Memory B cell (primary cell): ENCODE measurements at regions not wholly inside any gene's neighbourhood (a gene's known extent, or its start where the extent isn't known, plus 50 kb on each side); places are given as distances from the start of the nearest gene placed in this dataset.
A peak's percentile ranks its signal among the peaks of the same experiment; 100 is the strongest.
"Not testable (repeated sequence)": the region's sequence is repeated elsewhere in the genome, so short reads cannot be mapped to it uniquely, and the experiment has no call there.

Experiments
- ATAC-seq: fragments of 150-1000 bp; cut with Tn5 transposase; 2 replicates; pipeline ENCODE4 v1.10.0; 2021; ENCODE audit warnings: low read depth, mild to moderate bottlenecking, moderate library complexity
- DNase-seq, 2 donors: peaks; one replicate each; pipeline ENCODE4 v3.0.0; 2022; ENCODE audit warnings: low spot score in 2 of 2
- H3K27ac Mint-ChIP-seq: one replicate; pipeline ENCODE4 v1.8.0; 2022; ENCODE audit warnings: mild to moderate bottlenecking, moderate library complexity, mixed read lengths
- H3K27me3 Mint-ChIP-seq: one replicate; pipeline ENCODE4 v1.8.0; 2022; ENCODE audit warnings: mixed read lengths
- H3K36me3 Mint-ChIP-seq: one replicate; pipeline ENCODE4 v1.8.0; 2022; ENCODE audit warnings: mild to moderate bottlenecking, mixed read lengths
- H3K4me1 Mint-ChIP-seq: one replicate; pipeline ENCODE4 v1.8.0; 2022; ENCODE audit warnings: mixed read lengths
- H3K4me3 Mint-ChIP-seq: one replicate; pipeline ENCODE4 v1.8.0; 2022; ENCODE audit warnings: mild to moderate bottlenecking, moderate library complexity, mixed read lengths
- H3K9me3 Mint-ChIP-seq: one replicate; pipeline ENCODE4 v1.8.0; 2022; ENCODE audit warnings: mixed read lengths

DNA sequence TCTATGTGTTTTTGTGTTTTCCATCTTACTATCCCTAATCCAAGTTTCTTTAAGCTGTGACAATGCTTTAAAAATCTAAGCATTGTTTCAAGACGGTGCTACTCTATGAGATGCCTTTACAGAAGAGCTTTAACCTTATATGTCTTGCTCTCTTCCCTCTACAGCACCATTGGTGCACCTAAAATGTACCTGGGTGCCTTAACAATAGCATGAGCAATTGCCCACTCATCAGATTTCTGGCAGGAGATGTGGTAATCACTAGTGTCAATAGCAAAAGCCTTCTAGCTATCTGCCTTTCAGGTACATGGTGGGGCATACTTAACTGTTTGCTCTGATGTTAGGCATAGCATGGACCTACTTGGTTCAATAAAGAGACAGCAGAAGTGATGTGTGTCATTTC is 222.3 kb upstream of the KIF2A start:
- Mint-ChIP-seq H3K27ac (no peak overlapping the region), H3K4me1 (no peaks in the 10 kb centered on the region), H3K27me3 (no peaks in the 10 kb centered on the region), H3K9me3 (no peaks in the 10 kb centered on the region), H3K4me3 (no peak overlapping the region), H3K36me3 (no peaks in the 10 kb centered on the region)
- ATAC-seq (no peak), DNase-seq (no peak)

DNA sequence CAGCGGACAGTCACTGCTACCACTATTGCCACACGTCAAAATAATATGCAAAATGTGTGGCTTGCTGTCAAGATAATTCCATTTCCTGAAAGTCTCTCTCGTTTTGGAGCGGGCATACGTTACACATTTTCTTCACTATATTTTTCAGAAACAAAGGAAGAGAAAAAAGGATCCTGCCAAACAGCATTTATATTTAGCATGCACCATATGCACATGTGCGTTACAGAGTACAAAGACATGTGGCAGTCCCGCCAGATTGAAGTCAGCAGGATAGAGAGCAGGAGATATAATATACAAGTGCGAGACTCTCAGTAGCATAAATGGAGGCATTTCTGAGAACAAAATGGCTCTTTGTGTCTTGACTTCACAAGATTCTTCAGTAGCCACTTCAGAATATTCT is 221.6 kb upstream of the KIF2A start:
- ATAC-seq (no peak), DNase-seq (no peak)
- H3K9me3 Mint-ChIP-seq, result no peaks in the 10 kb centered on the region
- no peaks in the 10 kb centered on the region for H3K4me1 Mint-ChIP-seq
- H3K4me3 Mint-ChIP-seq, result no peak overlapping the region
- H3K27ac Mint-ChIP-seq, result no peak overlapping the region
- H3K27me3 Mint-ChIP-seq, result no peaks in the 10 kb centered on the region
- no peaks in the 10 kb centered on the region for H3K36me3 Mint-ChIP-seq

DNA sequence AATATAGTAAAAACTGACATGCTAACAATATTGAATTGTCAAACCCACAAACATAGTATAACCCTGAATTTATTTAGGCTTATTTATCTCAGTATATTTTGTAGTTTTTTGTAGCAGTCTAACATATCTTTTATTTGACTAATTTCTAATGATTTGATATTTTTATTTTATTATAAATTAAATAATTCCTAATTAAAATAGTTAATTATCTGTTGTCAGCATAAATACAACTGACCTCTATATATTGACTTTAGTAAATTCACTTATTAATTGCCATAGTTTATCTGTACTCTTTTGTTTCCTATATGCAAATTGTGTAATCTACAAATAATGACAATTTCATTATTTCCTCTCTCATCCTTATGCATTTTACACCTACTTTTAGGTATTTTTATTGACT is 215.1 kb upstream of the KIF2A start:
- H3K4me1 Mint-ChIP-seq, result peaks cover 3% of the 10 kb centered on the region
- no peaks in the 10 kb centered on the region for H3K36me3 Mint-ChIP-seq
- H3K27ac Mint-ChIP-seq, result no peak overlapping the region

DNA sequence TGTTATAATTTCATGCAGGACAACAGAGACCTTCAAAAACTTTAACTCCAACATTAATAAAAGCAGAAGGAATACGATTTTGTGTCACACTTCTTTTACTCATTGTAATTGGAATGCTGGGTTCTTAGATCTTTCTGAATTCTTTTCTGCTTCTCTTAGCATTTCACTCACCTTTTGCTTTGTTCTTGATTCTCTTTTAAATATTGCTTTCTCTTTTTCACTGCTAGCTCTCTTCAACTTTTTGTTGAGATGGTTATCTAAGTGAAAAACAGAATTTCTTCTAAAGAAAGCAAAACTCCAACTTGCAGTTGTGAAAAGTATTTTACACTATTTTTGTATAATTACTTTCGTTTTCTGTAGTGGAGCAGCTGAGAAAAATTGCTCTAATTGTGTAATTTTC is 212.6 kb upstream of the KIF2A start:
- ATAC-seq (no peak), DNase-seq (no peak)
- H3K4me3 Mint-ChIP-seq, result no peak overlapping the region
- peaks cover 3% of the 10 kb centered on the region for H3K4me1 Mint-ChIP-seq
- no peaks in the 10 kb centered on the region for H3K36me3 Mint-ChIP-seq
- no peak overlapping the region for H3K27ac Mint-ChIP-seq
- peaks cover 3% of the 10 kb centered on the region for H3K9me3 Mint-ChIP-seq
- H3K27me3 Mint-ChIP-seq, result peaks cover 8% of the 10 kb centered on the region

More for the DNA sequence above, 215.1 kb upstream of the KIF2A start:
- DNase-seq (no peak), ATAC-seq (no peak)
- no peak overlapping the region for H3K4me3 Mint-ChIP-seq
- peaks cover 8% of the 10 kb centered on the region for H3K27me3 Mint-ChIP-seq
- H3K9me3 Mint-ChIP-seq, result peaks cover 3% of the 10 kb centered on the region

DNA sequence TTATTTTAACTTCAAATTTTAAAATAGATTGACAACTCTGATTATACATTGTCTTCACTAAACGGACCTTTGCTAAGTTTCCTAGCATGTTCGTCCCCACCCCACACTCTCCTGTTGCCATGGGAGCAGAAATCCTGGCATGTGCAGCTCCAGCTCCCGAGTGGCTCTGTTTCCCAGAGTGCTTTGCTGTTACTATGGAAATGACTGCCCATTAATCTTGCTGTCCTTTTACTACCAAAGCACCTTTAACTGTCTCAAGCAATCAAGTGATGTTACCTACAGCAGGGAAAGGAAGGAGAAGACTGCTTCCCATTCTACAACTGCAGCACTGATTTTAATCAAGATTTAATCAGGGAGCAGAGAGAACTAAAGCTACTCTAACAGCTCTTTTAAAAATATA is 212.0 kb upstream of the KIF2A start:
- Mint-ChIP-seq H3K36me3 (no peaks in the 10 kb centered on the region), H3K4me3 (peak overlapping the region; percentile 41), H3K27me3 (peaks cover 8% of the 10 kb centered on the region), H3K4me1 (peaks cover 3% of the 10 kb centered on the region), H3K9me3 (peaks cover 3% of the 10 kb centered on the region), H3K27ac (no peak overlapping the region)
- ATAC-seq, result no peak
- DNase-seq, result no peak

DNA sequence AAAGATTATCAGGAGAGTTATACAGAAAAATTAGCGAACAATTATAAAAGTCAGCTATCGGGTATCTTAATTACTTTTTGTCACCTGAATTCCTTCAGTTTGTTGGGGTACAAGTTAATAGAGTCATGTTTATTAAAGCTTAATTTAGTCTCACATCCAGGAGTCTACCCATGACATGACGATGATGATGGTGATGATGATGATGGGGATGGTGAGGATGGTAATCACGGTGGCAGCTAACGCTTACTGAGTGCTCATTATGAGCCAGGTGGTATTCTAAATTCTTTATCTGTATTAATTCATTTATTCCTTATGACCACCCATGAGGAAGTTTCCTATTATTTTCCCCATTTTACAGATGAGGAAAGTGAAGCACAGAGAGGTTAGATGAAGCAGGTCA is 208.6 kb upstream of the KIF2A start:
- Mint-ChIP-seq H3K36me3 (no peaks in the 10 kb centered on the region), H3K4me3 (no peak overlapping the region), H3K27ac (no peak overlapping the region), H3K4me1 (peaks cover 3% of the 10 kb centered on the region), H3K9me3 (peaks cover 2% of the 10 kb centered on the region), H3K27me3 (peaks cover 6% of the 10 kb centered on the region)
- ATAC-seq (no peak), DNase-seq (no peak)

DNA sequence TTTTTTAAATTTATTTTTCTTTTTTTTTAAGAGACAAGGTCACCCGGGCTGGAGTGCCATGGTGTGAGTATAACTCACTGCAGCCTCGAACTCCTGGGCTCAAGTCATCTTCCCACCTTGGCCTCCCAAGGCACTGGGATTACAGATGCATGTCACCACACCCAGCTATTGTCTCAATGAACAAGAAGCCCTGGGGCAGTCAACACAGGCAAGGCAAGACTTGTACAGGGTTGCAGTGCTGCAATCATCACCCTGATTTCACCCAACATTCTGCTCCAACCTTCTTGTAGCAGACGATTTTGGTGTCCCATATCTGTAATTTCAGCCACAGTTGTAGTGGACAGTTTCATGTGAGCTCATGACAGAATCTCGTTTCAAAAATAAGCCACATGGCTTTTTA is 205.8 kb upstream of the KIF2A start:
- Mint-ChIP-seq H3K36me3 (no peaks in the 10 kb centered on the region), H3K27me3 (peaks cover 4% of the 10 kb centered on the region), H3K9me3 (peaks cover 4% of the 10 kb centered on the region), H3K4me3 (no peak overlapping the region), H3K27ac (no peak overlapping the region), H3K4me1 (no peaks in the 10 kb centered on the region)
- DNase-seq, result no peak
- ATAC-seq, result no peak

DNA sequence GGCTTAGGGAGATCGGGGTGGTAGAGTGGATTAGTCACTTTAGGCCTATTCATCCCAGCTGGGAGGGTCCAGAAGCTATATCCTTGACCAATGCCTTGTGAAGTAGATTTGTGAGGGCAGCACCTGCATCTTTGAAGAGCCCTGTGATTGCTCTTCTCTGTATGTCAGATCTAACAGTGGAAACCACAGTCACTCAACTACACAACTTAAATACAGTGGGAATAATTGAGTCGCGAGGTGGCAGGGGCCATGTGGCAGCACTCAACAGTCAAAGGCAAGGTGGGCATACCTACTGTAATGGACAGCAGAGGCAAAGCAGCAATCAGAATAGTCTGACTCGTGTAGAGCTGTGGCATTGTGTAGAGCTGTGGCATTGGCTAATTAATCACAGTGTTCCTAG is 202.1 kb upstream of the KIF2A start:
- not testable (repeated sequence) for H3K36me3 Mint-ChIP-seq, H3K4me3 Mint-ChIP-seq, H3K27ac Mint-ChIP-seq, H3K9me3 Mint-ChIP-seq, H3K4me1 Mint-ChIP-seq, ATAC-seq, H3K27me3 Mint-ChIP-seq, DNase-seq

DNA sequence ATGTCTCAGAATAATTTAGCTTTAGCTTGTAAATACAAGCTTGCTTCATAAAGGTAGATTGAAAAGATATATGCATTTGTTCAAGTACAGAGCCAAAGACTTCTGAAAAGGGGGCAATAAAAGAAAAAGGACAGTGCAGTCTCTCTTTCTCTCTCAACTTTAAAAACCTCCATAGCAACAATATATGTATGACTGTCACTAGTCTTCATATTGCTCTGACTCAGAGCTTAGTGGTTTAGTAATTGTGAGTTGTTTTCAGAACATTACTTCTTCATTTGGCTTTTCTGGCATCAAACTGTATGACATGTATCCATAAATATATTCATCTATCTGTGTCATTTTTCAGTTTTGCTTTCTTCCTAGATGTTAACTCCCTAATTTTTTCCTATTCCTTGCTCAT is 194.6 kb upstream of the KIF2A start:
- DNase-seq (no peak), ATAC-seq (no peak)
- no peak overlapping the region for H3K4me3 Mint-ChIP-seq
- H3K27me3 Mint-ChIP-seq, result no peaks in the 10 kb centered on the region
- no peaks in the 10 kb centered on the region for H3K9me3 Mint-ChIP-seq
- no peak overlapping the region for H3K27ac Mint-ChIP-seq
- H3K36me3 Mint-ChIP-seq, result no peaks in the 10 kb centered on the region
- H3K4me1 Mint-ChIP-seq, result no peaks in the 10 kb centered on the region

DNA sequence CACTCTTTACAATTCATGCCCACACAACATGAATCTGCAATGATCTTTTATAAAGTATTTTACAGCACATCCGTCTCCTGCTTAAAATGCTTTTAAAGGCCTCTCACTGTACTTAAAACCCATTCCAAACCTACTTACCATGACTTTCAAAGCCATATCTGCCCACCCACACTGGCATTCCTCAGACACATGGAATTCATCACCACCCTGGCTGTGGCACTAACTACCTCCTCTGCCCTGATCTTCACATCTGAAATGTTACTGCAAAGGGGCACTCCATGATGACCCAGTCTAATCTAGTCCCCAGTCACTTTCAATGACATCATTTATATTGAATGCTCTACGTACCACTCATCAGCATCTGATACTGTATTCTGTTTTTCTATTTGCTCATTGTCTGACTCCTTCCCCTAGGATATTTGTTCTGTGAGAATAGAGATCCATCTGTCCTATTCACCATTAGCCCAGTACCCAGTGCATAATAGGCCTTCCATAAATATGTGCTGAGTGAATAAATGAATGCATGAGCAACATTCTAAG is 193.2 kb upstream of the KIF2A start:
- Mint-ChIP-seq H3K9me3 (no peaks in the 10 kb centered on the region), H3K36me3 (no peaks in the 10 kb centered on the region), H3K27me3 (peaks cover 1% of the 10 kb centered on the region), H3K4me3 (no peak overlapping the region), H3K27ac (no peak overlapping the region), H3K4me1 (no peaks in the 10 kb centered on the region)
- no peak for DNase-seq
- ATAC-seq, result no peak

DNA sequence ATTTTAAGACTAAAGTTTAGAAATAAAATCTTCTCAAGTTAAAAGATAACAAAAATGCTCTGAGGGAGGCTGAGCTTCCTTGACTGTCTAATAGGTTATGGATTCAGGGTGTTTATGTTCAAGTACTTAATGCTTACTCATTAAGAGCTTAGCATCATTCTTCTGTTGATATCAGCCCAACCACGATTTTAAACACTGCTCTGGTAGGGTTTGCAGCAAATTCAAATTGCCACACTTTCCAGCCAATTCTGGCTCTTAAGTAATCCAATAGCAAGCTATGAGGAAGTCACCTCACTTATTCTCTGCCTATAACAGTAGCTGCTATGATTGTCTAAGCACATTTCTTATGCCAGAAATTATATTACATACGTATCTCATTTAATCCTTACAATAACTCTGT is 191.0 kb upstream of the KIF2A start:
- Mint-ChIP-seq H3K36me3 (no peaks in the 10 kb centered on the region), H3K9me3 (no peaks in the 10 kb centered on the region), H3K27me3 (peaks cover 7% of the 10 kb centered on the region), H3K27ac (no peak overlapping the region), H3K4me1 (no peaks in the 10 kb centered on the region), H3K4me3 (no peak overlapping the region)
- ATAC-seq (no peak), DNase-seq (no peak)

DNA sequence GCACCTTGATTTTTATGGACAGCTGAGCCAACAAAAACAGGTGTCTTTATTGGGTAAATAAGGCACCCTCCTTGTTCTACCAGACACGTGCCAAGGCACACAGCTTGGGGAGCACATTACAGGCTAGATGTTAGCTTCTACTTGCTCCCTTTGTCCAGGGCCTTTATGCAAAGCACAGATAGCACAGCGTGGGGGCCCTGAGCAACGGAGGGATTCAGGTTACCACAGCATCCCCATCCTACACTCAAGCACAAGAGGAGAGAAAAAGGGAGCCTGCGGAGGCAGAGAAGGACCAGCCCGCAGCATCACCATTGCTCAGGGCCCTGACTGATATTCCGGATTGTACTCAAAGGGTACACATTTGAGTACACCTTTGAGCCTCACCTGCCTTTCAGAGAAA is 181.7 kb upstream of the KIF2A start:
- Mint-ChIP-seq H3K4me1 (peaks cover 3% of the 10 kb centered on the region), H3K27ac (no peak overlapping the region), H3K36me3 (no peaks in the 10 kb centered on the region), H3K27me3 (peaks cover 7% of the 10 kb centered on the region), H3K4me3 (no peak overlapping the region), H3K9me3 (no peaks in the 10 kb centered on the region)
- ATAC-seq (no peak), DNase-seq (no peak)

DNA sequence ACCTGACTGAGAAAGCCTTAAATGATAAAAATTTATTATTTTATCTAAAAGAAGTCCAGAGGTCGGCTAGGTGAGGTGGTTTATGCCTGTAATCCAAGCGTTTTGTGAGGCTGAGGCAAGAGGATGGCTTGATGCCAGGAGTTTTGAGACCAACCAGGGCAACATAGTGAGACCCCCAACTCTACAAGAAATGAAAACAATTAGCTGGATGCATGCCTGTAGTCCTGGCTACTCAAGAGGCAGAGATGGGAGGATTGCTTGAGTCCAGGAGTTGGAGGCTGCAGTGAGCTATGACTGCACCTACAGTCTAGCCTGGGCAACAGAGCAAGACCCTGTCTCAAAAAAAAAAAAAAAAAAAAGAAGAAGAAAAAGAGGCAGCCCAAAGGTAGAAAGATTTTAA is 179.9 kb upstream of the KIF2A start:
- Mint-ChIP-seq H3K36me3 (no peaks in the 10 kb centered on the region), H3K27ac (no peak overlapping the region), H3K9me3 (no peaks in the 10 kb centered on the region), H3K4me1 (peaks cover 3% of the 10 kb centered on the region), H3K27me3 (no peaks in the 10 kb centered on the region), H3K4me3 (no peak overlapping the region)
- no peak for DNase-seq
- ATAC-seq, result no peak

DNA sequence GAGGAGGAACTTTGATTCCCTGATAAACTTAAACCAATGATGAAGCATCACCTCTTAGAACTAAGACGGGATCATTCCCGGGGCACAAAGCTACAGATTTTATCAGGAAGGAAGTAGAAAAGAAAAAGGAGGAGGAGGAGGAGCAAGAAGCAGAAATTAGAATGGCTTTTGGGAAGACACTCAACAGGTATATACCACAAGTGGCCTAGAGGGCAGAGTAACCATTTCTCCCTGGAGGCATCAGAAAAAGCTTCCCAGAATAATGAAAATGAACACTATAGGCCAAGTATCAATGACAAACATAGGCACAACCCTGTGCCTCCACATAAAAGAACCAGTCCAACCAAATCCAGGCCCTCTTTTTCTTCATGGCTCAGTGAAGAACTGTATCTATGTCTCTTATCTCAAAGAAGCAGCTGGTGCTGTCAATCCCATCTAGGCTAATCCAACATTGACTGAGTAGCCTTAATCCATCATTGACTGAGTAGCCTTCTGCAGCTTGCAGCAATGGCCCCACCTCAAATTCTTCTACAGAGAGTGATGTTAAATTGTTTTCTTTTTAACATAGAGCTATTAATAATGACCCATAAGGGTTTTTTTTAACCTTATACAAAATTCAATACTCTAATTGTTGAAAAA is 178.8 kb upstream of the KIF2A start:
- Mint-ChIP-seq H3K4me3 (no peak overlapping the region), H3K9me3 (no peaks in the 10 kb centered on the region), H3K36me3 (no peaks in the 10 kb centered on the region), H3K27me3 (no peaks in the 10 kb centered on the region), H3K4me1 (peaks cover 3% of the 10 kb centered on the region), H3K27ac (no peak overlapping the region)
- ATAC-seq (no peak), DNase-seq (no peak)

DNA sequence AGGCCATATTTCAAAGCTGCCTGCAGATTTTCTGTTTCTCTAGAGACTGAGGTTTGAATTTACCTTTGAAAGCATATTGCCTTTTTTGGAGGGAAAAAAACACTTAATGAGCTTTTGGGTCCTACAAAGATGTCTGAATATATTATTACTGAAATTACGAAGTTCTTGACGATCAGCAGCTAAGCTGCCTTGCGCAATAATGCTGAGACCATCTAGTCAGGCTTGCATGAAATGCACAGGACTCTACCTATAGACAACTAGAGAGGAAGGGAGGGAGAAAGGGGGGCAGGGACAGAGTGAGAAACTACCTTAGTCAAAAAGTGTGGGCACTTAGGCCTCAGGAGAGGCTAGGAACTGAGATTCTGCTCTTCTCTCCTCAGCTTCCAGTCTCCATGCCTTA is 175.9 kb upstream of the KIF2A start:
- DNase-seq, result no peak
- ATAC-seq, result no peak
- no peaks in the 10 kb centered on the region for H3K27me3 Mint-ChIP-seq
- H3K4me1 Mint-ChIP-seq, result peaks cover 3% of the 10 kb centered on the region
- no peaks in the 10 kb centered on the region for H3K36me3 Mint-ChIP-seq
- H3K9me3 Mint-ChIP-seq, result no peaks in the 10 kb centered on the region
- H3K4me3 Mint-ChIP-seq, result no peak overlapping the region
- H3K27ac Mint-ChIP-seq, result no peak overlapping the region
